Effector CD4-positive, alpha-beta T cell (primary cell): ENCODE measurements at regions not wholly inside any gene's neighbourhood (a gene's known extent, or its start where the extent isn't known, plus 50 kb on each side); places are given as distances from the start of the nearest gene placed in this dataset.

Experiments used
- DNase-seq: peaks from one replicate; pipeline ENCODE4 v3.0.0-alpha.2; 2020

- no peak for DNase-seq
Measured at GRCh38 chr3:28109829-28110228, 131.6 kb upstream of the CMC1 start.

GRCh38 chr3:28110869-28111268 is 130.6 kb upstream of the CMC1 start:
- DNase-seq, result no peak

- no peak for DNase-seq
Measured at GRCh38 chr3:28114893-28115292, 126.5 kb upstream of the CMC1 start.

GRCh38 chr3:28115316-28115715 is 126.1 kb upstream of the CMC1 start:
- no peak for DNase-seq

GRCh38 chr3:28117598-28117997 is 123.8 kb upstream of the CMC1 start:
- DNase-seq, result no peak

- DNase-seq, result no peak
Measured at GRCh38 chr3:28118087-28118486, 123.3 kb upstream of the CMC1 start.

- DNase-seq, result no peak
Measured at GRCh38 chr3:28122227-28122626, 119.2 kb upstream of the CMC1 start.

GRCh38 chr3:28124882-28125281 is 116.5 kb upstream of the CMC1 start:
- no peak for DNase-seq

GRCh38 chr3:28125342-28125741 is 116.1 kb upstream of the CMC1 start:
- no peak for DNase-seq

GRCh38 chr3:28130836-28131235 is 110.6 kb upstream of the CMC1 start:
- no peak for DNase-seq

- DNase-seq, result no peak
Measured at GRCh38 chr3:28132941-28133340, 108.5 kb upstream of the CMC1 start.

- no peak for DNase-seq
Measured at GRCh38 chr3:28134198-28134597, 107.2 kb upstream of the CMC1 start.

GRCh38 chr3:28134792-28135375 is 106.5 kb upstream of the CMC1 start:
- no peak for DNase-seq

- no peak for DNase-seq
Measured at GRCh38 chr3:28136607-28137216, 104.7 kb upstream of the CMC1 start.

GRCh38 chr3:28138043-28138610 is 103.3 kb upstream of the CMC1 start:
- no peak for DNase-seq

GRCh38 chr3:28139288-28139687 is 102.1 kb upstream of the CMC1 start:
- no peak for DNase-seq

- DNase-seq, result no peak
Measured at GRCh38 chr3:28139967-28140634, 101.3 kb upstream of the CMC1 start.

GRCh38 chr3:28140664-28141063 is 100.8 kb upstream of the CMC1 start:
- DNase-seq, result no peak

GRCh38 chr3:28149960-28150359 is 91.5 kb upstream of the CMC1 start:
- no peak for DNase-seq

- DNase-seq, result no peak
Measured at GRCh38 chr3:28150465-28151206, 90.8 kb upstream of the CMC1 start.

- DNase-seq, result no peak
Measured at GRCh38 chr3:28151207-28151550, 90.2 kb upstream of the CMC1 start.

GRCh38 chr3:28151608-28152228 is 89.7 kb upstream of the CMC1 start:
- DNase-seq, result no peak

- no peak for DNase-seq
Measured at GRCh38 chr3:28155631-28156030, 85.8 kb upstream of the CMC1 start.
